H9 (cell line): ENCODE measurements at regions not wholly inside any gene's neighbourhood (a gene's known extent, or its start where the extent isn't known, plus 50 kb on each side); places are given as distances from the start of the nearest gene placed in this dataset.

Source experiments
- DNase-seq: peaks from one replicate; pipeline ENCODE4 v3.0.0-alpha.2; 2017
- H2AFZ ChIP-seq: one replicate; pipeline ENCODE4 v1.6.1; 2013; ENCODE audit warnings: mild to moderate bottlenecking, low read length, control low read depth, moderate library complexity
- H2AK5ac ChIP-seq: 2 replicates; pipeline ENCODE4 v1.6.1; 2013; ENCODE audit warnings: low read length, control low read depth, mixed read lengths; ENCODE audit not compliant: insufficient read length
- H2BK120ac ChIP-seq: one replicate; pipeline ENCODE4 v1.6.1; 2013; ENCODE audit warnings: low read depth, mild to moderate bottlenecking, low read length, control low read depth, inconsistent platforms; ENCODE audit not compliant: poor library complexity, severe bottlenecking
- H2BK12ac ChIP-seq: 2 replicates; pipeline ENCODE4 v1.6.1; 2013; ENCODE audit warnings: low read length, control low read depth, mixed read lengths, low read depth; ENCODE audit not compliant: insufficient read length
- H2BK15ac ChIP-seq: 2 replicates; pipeline ENCODE4 v1.6.1; 2013; ENCODE audit warnings: low read depth, low read length, control low read depth
- H2BK20ac ChIP-seq: one replicate; pipeline ENCODE4 v1.6.1; 2013; ENCODE audit warnings: low read depth, mild to moderate bottlenecking, low read length, control low read depth, inconsistent platforms; ENCODE audit not compliant: poor library complexity, severe bottlenecking
- H2BK5ac ChIP-seq: 2 replicates; pipeline ENCODE4 v1.6.1; 2013; ENCODE audit warnings: low read length, control low read depth, mixed read lengths; ENCODE audit not compliant: insufficient read length
- H3K14ac ChIP-seq: 2 replicates; pipeline ENCODE4 v1.6.1; 2013; ENCODE audit warnings: low read length, control low read depth; ENCODE audit not compliant: insufficient read depth
- H3K18ac ChIP-seq: 2 replicates; pipeline ENCODE4 v1.6.1; 2013; ENCODE audit warnings: low read depth, mild to moderate bottlenecking, mixed read lengths, low read length, control low read depth; ENCODE audit not compliant: insufficient read length
- H3K23ac ChIP-seq: 2 replicates; pipeline ENCODE4 v1.6.1; 2013; ENCODE audit warnings: low read length, control low read depth, mixed read lengths, low read depth; ENCODE audit not compliant: insufficient read length
- H3K23me2 ChIP-seq: 2 replicates; pipeline ENCODE4 v1.6.1; 2013; ENCODE audit warnings: low read depth, mild to moderate bottlenecking, mixed read lengths, low read length, control low read depth; ENCODE audit not compliant: insufficient read length, poor library complexity, severe bottlenecking
- H3K27ac ChIP-seq: 2 replicates; pipeline ENCODE4 v1.5.1; 2013; ENCODE audit warnings: low read length, control low read depth, mixed read lengths, low read depth; ENCODE audit not compliant: insufficient read length
- H3K27me3 ChIP-seq: 2 replicates; pipeline ENCODE4 v1.6.1; 2013; ENCODE audit warnings: low read length, control low read depth, inconsistent platforms; ENCODE audit not compliant: insufficient read depth
- H3K4ac ChIP-seq: 2 replicates; pipeline ENCODE4 v1.6.1; 2013; ENCODE audit warnings: low read depth, mild to moderate bottlenecking, control low read depth, inconsistent platforms, low read length, moderate library complexity
- H3K4me1 ChIP-seq: 2 replicates; pipeline ENCODE4 v1.6.1; 2013; ENCODE audit warnings: low read length, control low read depth, inconsistent platforms; ENCODE audit not compliant: insufficient read depth
- H3K4me2 ChIP-seq: 2 replicates; pipeline ENCODE4 v1.6.1; 2013; ENCODE audit warnings: low read length, control low read depth, mixed read lengths; ENCODE audit not compliant: insufficient read length, insufficient read depth
- H3K56ac ChIP-seq: 2 replicates; pipeline ENCODE4 v1.6.1; 2013; ENCODE audit warnings: low read depth, mild to moderate bottlenecking, mixed read lengths, low read length, control low read depth; ENCODE audit not compliant: insufficient read length
- H3K79me1 ChIP-seq: 2 replicates; pipeline ENCODE4 v1.6.1; 2013; ENCODE audit warnings: low read depth, mild to moderate bottlenecking, moderate library complexity, low read length, control low read depth, inconsistent platforms; ENCODE audit not compliant: insufficient read depth, poor library complexity, severe bottlenecking
- H3K79me2 ChIP-seq: 2 replicates; pipeline ENCODE4 v1.6.1; 2013; ENCODE audit warnings: low read length, control low read depth, inconsistent platforms; ENCODE audit not compliant: insufficient read depth
- H3K9ac ChIP-seq: 2 replicates; pipeline ENCODE4 v1.6.1; 2013; ENCODE audit warnings: low read length, control low read depth, mixed read lengths; ENCODE audit not compliant: insufficient read length; ENCODE audit errors: extremely low read depth
- H3K9me3 ChIP-seq: one replicate; pipeline ENCODE4 v1.6.1; 2013; ENCODE audit warnings: low read depth, low read length, inconsistent platforms; ENCODE audit not compliant: control insufficient read depth
- H3T11ph ChIP-seq: one replicate; pipeline ENCODE4 v1.6.1; 2013; ENCODE audit warnings: mild to moderate bottlenecking, low read length, control low read depth, inconsistent platforms
- H4K20me1 ChIP-seq: one replicate; pipeline ENCODE4 v1.6.1; 2013; ENCODE audit not compliant: control insufficient read depth, insufficient read length, insufficient read depth
- H4K5ac ChIP-seq: 2 replicates; pipeline ENCODE4 v1.6.1; 2013; ENCODE audit warnings: low read depth, mild to moderate bottlenecking, mixed read lengths, low read length, control low read depth; ENCODE audit not compliant: insufficient read length
- H4K8ac ChIP-seq: replicated peaks from 2 replicates; pipeline ENCODE4 v1.6.1; 2013; ENCODE audit warnings: low read length, control low read depth, mixed read lengths, low read depth; ENCODE audit not compliant: insufficient read length
- H4K91ac ChIP-seq: 2 replicates; pipeline ENCODE4 v1.6.1; 2013; ENCODE audit warnings: low read depth, mild to moderate bottlenecking, moderate library complexity, mixed read lengths, low read length, control low read depth; ENCODE audit not compliant: insufficient read length
- H3K27ac Mint-ChIP-seq, 3 experiments: 2 replicates in 2 of 3; 3 replicates in 1 of 3; pipeline ENCODE4 v1.8.0; 2020 to 2021; ENCODE audit warnings: mixed read lengths in 3 of 3, mild to moderate bottlenecking in 1 of 3, moderate library complexity in 1 of 3
- H3K27me3 Mint-ChIP-seq: 2 replicates; pipeline ENCODE4 v1.8.0; 2021; ENCODE audit warnings: low read depth, mild to moderate bottlenecking, moderate library complexity, mixed read lengths
- H3K36me3 Mint-ChIP-seq, 3 experiments: 2 replicates in 2 of 3; 3 replicates in 1 of 3; pipeline ENCODE4 v1.8.0; 2020 to 2021; ENCODE audit warnings: low read depth in 3 of 3, mixed read lengths in 3 of 3; ENCODE audit not compliant: insufficient read depth in 1 of 3
- H3K4me1 Mint-ChIP-seq, 2 experiments: 2 replicates each; pipeline ENCODE4 v1.8.0; 2020; ENCODE audit warnings: mixed read lengths in 2 of 2
- H3K4me3 Mint-ChIP-seq, 2 experiments: 2 replicates in 1 of 2; 3 replicates in 1 of 2; pipeline ENCODE4 v1.8.0; 2020 to 2021; ENCODE audit warnings: mild to moderate bottlenecking in 2 of 2, mixed read lengths in 2 of 2, moderate library complexity in 1 of 2
- H3K9me3 Mint-ChIP-seq, 2 experiments: 2 replicates in 1 of 2; 3 replicates in 1 of 2; pipeline ENCODE4 v1.8.0; 2020; ENCODE audit warnings: mild to moderate bottlenecking in 2 of 2, mixed read lengths in 2 of 2, moderate library complexity in 1 of 2
- WGBS: extraction: QIAGEN DNeasy Blood & Tissue Kit; methylation state at CpG from one replicate; pipeline ENCODE4 v1.1.7; 2013; ENCODE audit warnings: missing lambda C conversion rate, low lambda C conversion rate, mixed read lengths; ENCODE audit not compliant: insufficient read length; ENCODE audit errors: extremely low coverage; 5-methylcytosine and 5-hydroxymethylcytosine counted together
- TF ChIP-seq, protein P1 (sequence below): fragments of 200-600 bp; sonication (generic); conservative IDR thresholded peaks from 3 replicates; pipeline ENCODE4 v1.8.0; 2021; ENCODE audit warnings: antibody characterized with exemption, mild to moderate bottlenecking

DNA sequence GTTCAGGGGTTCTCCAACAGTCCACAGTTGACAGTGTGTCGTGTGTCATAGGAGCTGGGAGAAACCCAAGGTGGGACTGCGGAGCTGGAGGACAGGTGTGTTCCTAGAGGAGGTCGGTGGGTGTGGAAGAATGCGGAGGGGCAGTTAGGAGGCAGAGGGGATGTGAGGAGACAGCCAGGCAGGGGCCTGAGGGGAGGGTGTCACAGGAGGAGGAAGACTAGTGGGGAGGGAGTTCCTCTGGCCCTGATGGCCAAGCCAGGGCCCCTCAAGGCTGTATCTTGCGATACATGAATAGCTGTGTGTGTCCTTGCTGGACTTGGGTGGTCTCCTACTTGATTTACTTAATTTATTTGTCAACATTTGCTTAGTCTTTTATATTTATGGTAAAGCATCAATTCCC is 519.6 kb upstream of the HS6ST1 start:
- Mint-ChIP-seq H3K27me3 (peaks cover 4% of the 10 kb centered on the region; the same call in 1 of the 2 replicates), H3K9me3 (no peaks in the 10 kb centered on the region; a peak in 1 of 5 replicates), H3K27ac (peak overlapping the region in 1 of 3 experiments; percentile 66; a peak in 1 of 7 replicates), H3K4me3 (no peak overlapping the region), H3K4me1 (peaks cover 3 to 8% of the 10 kb centered on the region in 2 experiments), H3K36me3 (no peaks in the 10 kb centered on the region)
- Histone ChIP-seq H2BK5ac (no peak overlapping the region), H3K4me2 (no peak overlapping the region), H3K9me3 (no peaks in the 10 kb centered on the region), H3K23me2 (no peaks in the 10 kb centered on the region), H3K56ac (no peak overlapping the region), H4K8ac (no peak overlapping the region), H3K27ac (no peak overlapping the region), H3K18ac (no peak overlapping the region), H2BK12ac (no peak overlapping the region), H3K14ac (no peak overlapping the region), H4K91ac (no peak overlapping the region), H2BK20ac (no peak overlapping the region), H3K79me2 (no peaks in the 10 kb centered on the region), H2AK5ac (no peak overlapping the region), H3K4ac (no peak overlapping the region), H3K79me1 (no peaks in the 10 kb centered on the region), H3K4me1 (no peaks in the 10 kb centered on the region; the same call in 1 of the 2 replicates), H3K9ac (no peak overlapping the region), H4K20me1 (no peaks in the 10 kb centered on the region), H3T11ph (no peak overlapping the region), H3K27me3 (no peaks in the 10 kb centered on the region), H2BK15ac (no peak overlapping the region), H4K5ac (no peak overlapping the region), H2BK120ac (no peak overlapping the region), H2AFZ (no peak overlapping the region), H3K23ac (no peak overlapping the region)
- no CpG with 5 or more reads among the region's 5 CpGs for WGBS
- no peak for DNase-seq
- TF ChIP-seq, protein P1, sequence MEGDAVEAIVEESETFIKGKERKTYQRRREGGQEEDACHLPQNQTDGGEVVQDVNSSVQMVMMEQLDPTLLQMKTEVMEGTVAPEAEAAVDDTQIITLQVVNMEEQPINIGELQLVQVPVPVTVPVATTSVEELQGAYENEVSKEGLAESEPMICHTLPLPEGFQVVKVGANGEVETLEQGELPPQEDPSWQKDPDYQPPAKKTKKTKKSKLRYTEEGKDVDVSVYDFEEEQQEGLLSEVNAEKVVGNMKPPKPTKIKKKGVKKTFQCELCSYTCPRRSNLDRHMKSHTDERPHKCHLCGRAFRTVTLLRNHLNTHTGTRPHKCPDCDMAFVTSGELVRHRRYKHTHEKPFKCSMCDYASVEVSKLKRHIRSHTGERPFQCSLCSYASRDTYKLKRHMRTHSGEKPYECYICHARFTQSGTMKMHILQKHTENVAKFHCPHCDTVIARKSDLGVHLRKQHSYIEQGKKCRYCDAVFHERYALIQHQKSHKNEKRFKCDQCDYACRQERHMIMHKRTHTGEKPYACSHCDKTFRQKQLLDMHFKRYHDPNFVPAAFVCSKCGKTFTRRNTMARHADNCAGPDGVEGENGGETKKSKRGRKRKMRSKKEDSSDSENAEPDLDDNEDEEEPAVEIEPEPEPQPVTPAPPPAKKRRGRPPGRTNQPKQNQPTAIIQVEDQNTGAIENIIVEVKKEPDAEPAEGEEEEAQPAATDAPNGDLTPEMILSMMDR, result no peak
